ENCODE measurements at regions not wholly inside any gene's neighbourhood (a gene's known extent, or its start where the extent isn't known, plus 50 kb on each side); places are given as distances from the start of the nearest gene placed in this dataset.
"Not testable (repeated sequence)": the region's sequence is repeated elsewhere in the genome, so short reads cannot be mapped to it uniquely, and the experiment has no call there.

- DNase-seq = no peak
These were observed 556.4 kb upstream of the SMIM31 start for GRCh38 chr4:164197556-164197955.

- DNase-seq = no peak
These were observed 550.5 kb upstream of the SMIM31 start for GRCh38 chr4:164203476-164203875.

GRCh38 chr4:164204434-164204833 is 549.5 kb upstream of the SMIM31 start:
- no peak for DNase-seq

- DNase-seq = no peak
These were observed 546.5 kb upstream of the SMIM31 start for GRCh38 chr4:164207460-164207859.

- DNase-seq = no peak
These were observed 543.6 kb upstream of the SMIM31 start for GRCh38 chr4:164210377-164210776.

- DNase-seq = no peak
These were observed 541.8 kb upstream of the SMIM31 start for GRCh38 chr4:164212134-164212533.

- no peak for DNase-seq
These were observed 541.2 kb upstream of the SMIM31 start for GRCh38 chr4:164212714-164213113.

GRCh38 chr4:164215113-164215741 is 538.7 kb upstream of the SMIM31 start:
- DNase-seq = no peak

GRCh38 chr4:164221631-164222030 is 532.3 kb upstream of the SMIM31 start:
- no peak for DNase-seq

GRCh38 chr4:164224871-164225270 is 529.1 kb upstream of the SMIM31 start:
- DNase-seq = no peak

- DNase-seq = no peak
These were observed 524.7 kb upstream of the SMIM31 start for GRCh38 chr4:164229255-164229654.

- no peak for DNase-seq
These were observed 514.5 kb upstream of the SMIM31 start for GRCh38 chr4:164239433-164239832.

GRCh38 chr4:164239976-164240375 is 514.0 kb upstream of the SMIM31 start:
- no peak for DNase-seq

GRCh38 chr4:164251257-164251656 is 502.7 kb upstream of the SMIM31 start:
- DNase-seq = no peak

GRCh38 chr4:164252286-164252685 is 501.6 kb upstream of the SMIM31 start:
- DNase-seq = peak in 43 of 56 donors; percentile 1 to 80 (median 34)

- no peak for DNase-seq
These were observed 492.1 kb upstream of the SMIM31 start for GRCh38 chr4:164261831-164262230.

GRCh38 chr4:164262508-164262907 is 491.4 kb upstream of the SMIM31 start:
- not testable (repeated sequence) for DNase-seq

GRCh38 chr4:164277414-164277813 is 476.5 kb upstream of the SMIM31 start:
- not testable (repeated sequence) for DNase-seq

GRCh38 chr4:164287173-164287572 is 466.8 kb upstream of the SMIM31 start:
- DNase-seq = no peak

- DNase-seq = no peak
These were observed 465.4 kb upstream of the SMIM31 start for GRCh38 chr4:164288578-164288977.

GRCh38 chr4:164293203-164293602 is 460.7 kb upstream of the SMIM31 start:
- DNase-seq = no peak

- no peak for DNase-seq
These were observed 460.2 kb upstream of the SMIM31 start for GRCh38 chr4:164293743-164294142.

- no peak for DNase-seq
These were observed 452.5 kb upstream of the SMIM31 start for GRCh38 chr4:164301430-164301829.

GRCh38 chr4:164304101-164304639 is 449.8 kb upstream of the SMIM31 start:
- DNase-seq = no peak

Measured in amygdala (tissue), 56 donors.